ENCODE measurements at regions not wholly inside any gene's neighbourhood (a gene's known extent, or its start where the extent isn't known, plus 50 kb on each side); places are given as distances from the start of the nearest gene placed in this dataset.

GRCh38 chrY:19354061-19354856 lies 390.3 kb downstream of the KDM5D start:
- Histone ChIP-seq H3K4me3 (ENCODE audit: low read length) (no peak overlapping the region), H3K9me3 (ENCODE audit: control insufficient read depth in 1 of 2, insufficient read depth in 1 of 2, low read length in 2 of 2) (no peaks in the 10 kb centered on the region), H3K27me3 (ENCODE audit: control insufficient read depth in 1 of 2, insufficient read depth in 2 of 2, low read length in 2 of 2) (no peaks in the 10 kb centered on the region), H3K4me1 (ENCODE audit: insufficient read depth, low read length) (no peaks in the 10 kb centered on the region), H3K36me3 (ENCODE audit: insufficient read depth, low read length) (no peaks in the 10 kb centered on the region), H3K27ac (ENCODE audit: low read depth in 1 of 2, low read length in 2 of 2) (no peak overlapping the region)
- ChIA-PET CTCF (no interaction called here), POLR2A (no interaction called here)
- H3K36me3 Mint-ChIP-seq (ENCODE audit: low read depth) = no peaks in the 10 kb centered on the region
- no peak for ATAC-seq (ENCODE audit: poor library complexity)
- TF ChIP-seq, protein P1, sequence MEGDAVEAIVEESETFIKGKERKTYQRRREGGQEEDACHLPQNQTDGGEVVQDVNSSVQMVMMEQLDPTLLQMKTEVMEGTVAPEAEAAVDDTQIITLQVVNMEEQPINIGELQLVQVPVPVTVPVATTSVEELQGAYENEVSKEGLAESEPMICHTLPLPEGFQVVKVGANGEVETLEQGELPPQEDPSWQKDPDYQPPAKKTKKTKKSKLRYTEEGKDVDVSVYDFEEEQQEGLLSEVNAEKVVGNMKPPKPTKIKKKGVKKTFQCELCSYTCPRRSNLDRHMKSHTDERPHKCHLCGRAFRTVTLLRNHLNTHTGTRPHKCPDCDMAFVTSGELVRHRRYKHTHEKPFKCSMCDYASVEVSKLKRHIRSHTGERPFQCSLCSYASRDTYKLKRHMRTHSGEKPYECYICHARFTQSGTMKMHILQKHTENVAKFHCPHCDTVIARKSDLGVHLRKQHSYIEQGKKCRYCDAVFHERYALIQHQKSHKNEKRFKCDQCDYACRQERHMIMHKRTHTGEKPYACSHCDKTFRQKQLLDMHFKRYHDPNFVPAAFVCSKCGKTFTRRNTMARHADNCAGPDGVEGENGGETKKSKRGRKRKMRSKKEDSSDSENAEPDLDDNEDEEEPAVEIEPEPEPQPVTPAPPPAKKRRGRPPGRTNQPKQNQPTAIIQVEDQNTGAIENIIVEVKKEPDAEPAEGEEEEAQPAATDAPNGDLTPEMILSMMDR (IDR thresholded peaks at IDR 0.05) = no peak
- intact Hi-C loops (cut with DNase I, micrococcal nuclease) = no loop called here
- no peaks in the 10 kb centered on the region for H3K4me1 Mint-ChIP-seq (ENCODE audit: low read depth)
- H3K27ac Mint-ChIP-seq = no peak overlapping the region
- H3K9me3 Mint-ChIP-seq = no peaks in the 10 kb centered on the region
- no peaks in the 10 kb centered on the region for H3K27me3 Mint-ChIP-seq
- DNase-seq = no peak
- no peak overlapping the region for H3K4me3 Mint-ChIP-seq

DNA sequence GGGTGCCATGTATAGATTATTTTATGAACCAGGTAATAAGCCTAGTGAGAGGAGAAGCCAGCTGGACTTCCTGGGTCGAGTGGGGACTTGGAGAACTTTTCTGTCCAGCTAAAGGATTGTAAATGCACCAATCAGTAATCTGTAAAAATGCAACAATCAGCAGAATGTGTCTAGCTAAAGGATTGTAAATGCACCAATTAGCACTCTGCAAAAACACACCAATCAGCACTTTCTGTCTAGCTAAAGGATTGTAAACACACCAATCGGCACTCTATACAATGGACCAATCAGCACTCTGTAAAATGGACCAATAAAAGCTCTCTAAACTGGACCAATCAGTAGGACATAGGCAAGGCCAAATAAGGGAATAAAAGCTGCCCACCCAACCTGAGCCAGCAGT lies 392.9 kb downstream of the KDM5D start:
- no peak for DNase-seq
- H3K27me3 Mint-ChIP-seq = no peaks in the 10 kb centered on the region
- H3K9me3 ChIP-seq (ENCODE audit: control insufficient read depth in 1 of 2, insufficient read depth in 1 of 2, low read length in 2 of 2) = no peaks in the 10 kb centered on the region
- H3K36me3 Mint-ChIP-seq (ENCODE audit: low read depth) = no peaks in the 10 kb centered on the region
- H3K27ac Mint-ChIP-seq = no peak overlapping the region
- ChIA-PET CTCF (no interaction called here), POLR2A (no interaction called here)
- H3K36me3 ChIP-seq (ENCODE audit: insufficient read depth, low read length) = no peaks in the 10 kb centered on the region
- TF ChIP-seq, protein P1 (IDR thresholded peaks at IDR 0.05) = no peak
- intact Hi-C loops (cut with DNase I, micrococcal nuclease) = no loop called here
- no peak overlapping the region for H3K4me3 Mint-ChIP-seq
- H3K9me3 Mint-ChIP-seq = no peaks in the 10 kb centered on the region
- H3K27me3 ChIP-seq (ENCODE audit: control insufficient read depth in 1 of 2, insufficient read depth in 2 of 2, low read length in 2 of 2) = no peaks in the 10 kb centered on the region
- no peaks in the 10 kb centered on the region for H3K4me1 Mint-ChIP-seq (ENCODE audit: low read depth)
- ATAC-seq (ENCODE audit: poor library complexity) = no peak
- H3K4me3 ChIP-seq (ENCODE audit: low read length) = no peak overlapping the region
- H3K4me1 ChIP-seq (ENCODE audit: insufficient read depth, low read length) = no peaks in the 10 kb centered on the region
- H3K27ac ChIP-seq (ENCODE audit: low read depth in 1 of 2, low read length in 2 of 2) = no peak overlapping the region

- TF ChIP-seq, protein P1 (IDR thresholded peaks at IDR 0.05) = no peak
- no peak overlapping the region for H3K27ac Mint-ChIP-seq
- ChIA-PET POLR2A (no interaction called here), CTCF (no interaction called here)
- DNase-seq = no peak
- ATAC-seq (ENCODE audit: poor library complexity) = no peak
- peaks cover 2% of the 10 kb centered on the region for H3K9me3 Mint-ChIP-seq
- no peaks in the 10 kb centered on the region for H3K27me3 Mint-ChIP-seq
- no peaks in the 10 kb centered on the region for H3K4me1 Mint-ChIP-seq (ENCODE audit: low read depth)
- intact Hi-C loops (cut with DNase I, micrococcal nuclease) = no loop called here
- no peaks in the 10 kb centered on the region for H3K4me1 ChIP-seq (ENCODE audit: insufficient read depth, low read length)
- no peak overlapping the region for H3K4me3 ChIP-seq (ENCODE audit: low read length)
- no peaks in the 10 kb centered on the region for H3K36me3 Mint-ChIP-seq (ENCODE audit: low read depth)
- H3K36me3 ChIP-seq (ENCODE audit: insufficient read depth, low read length) = no peaks in the 10 kb centered on the region
- H3K9me3 ChIP-seq (ENCODE audit: control insufficient read depth in 1 of 2, insufficient read depth in 1 of 2, low read length in 2 of 2) = no peaks in the 10 kb centered on the region
- H3K27ac ChIP-seq (ENCODE audit: low read depth in 1 of 2, low read length in 2 of 2) = no peak overlapping the region
- no peaks in the 10 kb centered on the region for H3K27me3 ChIP-seq (ENCODE audit: control insufficient read depth in 1 of 2, insufficient read depth in 2 of 2, low read length in 2 of 2)
- no peak overlapping the region for H3K4me3 Mint-ChIP-seq
These were observed 422.8 kb downstream of the KDM5D start for GRCh38 chrY:19321701-19322100.

Measured in CD4-positive, alpha-beta T cell (primary cell).